ENCODE measurements at regions not wholly inside any gene's neighbourhood (a gene's known extent, or its start where the extent isn't known, plus 50 kb on each side); places are given as distances from the start of the nearest gene placed in this dataset.
A peak's percentile ranks its signal among the peaks of the same experiment; 100 is the strongest.

GRCh38 chr1:199553104-199553503, 474.4 kb upstream of the NR5A2 start:
- no peak for TF ChIP-seq CTCF (IDR thresholded peaks at IDR 0.05; ENCODE audit: extremely low read depth, insufficient read depth, missing control alignments)
- in situ Hi-C loops (cut with MboI; ENCODE audit: low pct_unique_long_range_greater_than_20kb, low sequenced_read_pairs, unreplicated experiment): no loop called here
- DNase-seq (ENCODE audit: low spot score): no peak

- TF ChIP-seq CTCF (IDR thresholded peaks at IDR 0.05; ENCODE audit: extremely low read depth, insufficient read depth, missing control alignments): no peak
- DNase-seq (ENCODE audit: low spot score): no peak
These were observed 466.2 kb upstream of the NR5A2 start for GRCh38 chr1:199561334-199561733.

GRCh38 chr1:199573047-199573446, 454.5 kb upstream of the NR5A2 start:
- no peak for TF ChIP-seq CTCF (IDR thresholded peaks at IDR 0.05; ENCODE audit: extremely low read depth, insufficient read depth, missing control alignments)
- in situ Hi-C loops (cut with MboI; ENCODE audit: low pct_unique_long_range_greater_than_20kb, low sequenced_read_pairs, unreplicated experiment): no loop called here
- no peak for DNase-seq (ENCODE audit: low spot score)

More at GRCh38 chr1:199561334-199561733, 466.2 kb upstream of the NR5A2 start:
- in situ Hi-C loops (cut with MboI; ENCODE audit: low pct_unique_long_range_greater_than_20kb, low sequenced_read_pairs, unreplicated experiment): no loop called here

GRCh38 chr1:199574950-199575349, 452.6 kb upstream of the NR5A2 start:
- TF ChIP-seq CTCF (IDR thresholded peaks at IDR 0.05; ENCODE audit: extremely low read depth, insufficient read depth, missing control alignments): no peak
- in situ Hi-C loops (cut with MboI; ENCODE audit: low pct_unique_long_range_greater_than_20kb, low sequenced_read_pairs, unreplicated experiment): no loop called here
- DNase-seq (ENCODE audit: low spot score): no peak

- no peak for TF ChIP-seq CTCF (IDR thresholded peaks at IDR 0.05; ENCODE audit: extremely low read depth, insufficient read depth, missing control alignments)
- no peak for DNase-seq (ENCODE audit: low spot score)
- in situ Hi-C loops (cut with MboI; ENCODE audit: low pct_unique_long_range_greater_than_20kb, low sequenced_read_pairs, unreplicated experiment): no loop called here
These were observed 447.2 kb upstream of the NR5A2 start for GRCh38 chr1:199580300-199580699.

GRCh38 chr1:199585392-199585791, 442.1 kb upstream of the NR5A2 start:
- in situ Hi-C loops (cut with MboI; ENCODE audit: low pct_unique_long_range_greater_than_20kb, low sequenced_read_pairs, unreplicated experiment): no loop called here
- no peak for TF ChIP-seq CTCF (IDR thresholded peaks at IDR 0.05; ENCODE audit: extremely low read depth, insufficient read depth, missing control alignments)
- no peak for DNase-seq (ENCODE audit: low spot score)

GRCh38 chr1:199590708-199591107, 436.8 kb upstream of the NR5A2 start:
- TF ChIP-seq CTCF (IDR thresholded peaks at IDR 0.05; ENCODE audit: extremely low read depth, insufficient read depth, missing control alignments): no peak
- in situ Hi-C loops (cut with MboI; ENCODE audit: low pct_unique_long_range_greater_than_20kb, low sequenced_read_pairs, unreplicated experiment): no loop called here
- peak; percentile 7 for DNase-seq (ENCODE audit: low spot score)

Measured in GM13977 (cell line).